CD4-positive, alpha-beta T cell treated with Interleukin-17A for 1 hour (primary cell): ENCODE measurements at regions not wholly inside any gene's neighbourhood (a gene's known extent, or its start where the extent isn't known, plus 50 kb on each side); places are given as distances from the start of the nearest gene placed in this dataset.

ENCODE experiments used
- DNase-seq: peaks from one replicate; pipeline ENCODE4 v3.0.0-alpha.2; 2020

DNA sequence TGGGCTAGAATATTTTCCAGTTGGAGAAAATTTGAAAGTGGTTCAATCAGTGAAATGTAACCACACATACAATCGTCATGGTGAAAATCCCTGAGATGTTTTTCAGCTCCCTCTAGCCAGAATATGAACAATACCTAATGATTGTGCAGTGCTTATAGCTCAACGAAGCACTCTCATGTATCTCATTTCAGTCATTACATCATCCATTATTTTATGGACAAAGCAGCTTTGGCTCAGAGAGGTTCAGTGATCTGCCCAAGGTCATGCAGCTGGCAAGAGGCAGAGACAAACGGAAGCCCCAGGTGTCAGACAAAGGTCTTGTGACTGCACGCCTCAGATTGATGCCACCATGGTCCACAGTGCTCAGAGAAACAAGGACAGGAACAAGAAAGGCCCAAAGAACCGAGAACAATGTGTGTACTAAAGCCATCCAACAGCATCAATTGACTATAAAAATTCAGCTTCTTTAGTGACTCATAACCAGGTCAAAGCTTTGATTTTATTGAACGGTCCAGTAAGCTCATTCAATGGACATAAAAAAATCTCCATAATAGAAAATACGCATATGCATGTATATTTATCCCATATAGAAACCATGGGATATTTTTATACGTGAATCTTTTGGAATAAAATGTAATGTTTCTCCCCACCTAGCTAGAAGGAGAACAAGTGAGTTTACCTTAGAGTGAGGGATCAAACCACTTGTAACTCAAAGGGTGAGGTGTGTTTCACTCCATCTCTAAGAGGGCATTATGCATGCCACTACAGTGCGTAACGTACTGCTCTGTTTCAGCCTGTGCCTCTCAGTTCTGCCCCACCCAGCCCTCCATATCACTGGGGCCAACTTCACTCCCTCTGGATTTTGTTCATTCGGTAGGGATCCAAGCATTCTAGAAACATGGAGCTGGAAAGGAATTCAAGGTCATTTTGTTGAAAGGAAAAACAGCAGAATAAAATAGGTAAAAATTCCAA is 141.8 kb downstream of the GRIN2B start:
- DNase-seq = no peak

DNA sequence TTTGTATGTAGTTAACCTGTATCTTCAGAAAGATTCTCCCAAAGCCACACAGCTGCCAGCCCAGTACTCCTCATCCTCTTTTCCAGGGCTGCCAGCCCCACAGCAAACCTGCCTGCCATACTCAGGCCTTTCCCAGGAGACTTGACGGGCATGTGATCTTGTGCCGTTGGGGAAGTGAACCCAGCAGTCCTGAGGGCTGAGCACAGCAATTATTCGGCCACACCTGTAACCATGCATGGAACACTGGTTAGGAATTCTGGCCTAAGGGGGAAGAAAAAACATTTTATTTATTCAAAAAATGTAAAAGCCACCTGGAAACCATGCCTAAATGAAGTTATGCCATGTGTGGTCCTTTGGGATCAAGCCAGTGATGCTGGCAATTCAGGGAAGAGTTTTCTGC is 145.3 kb downstream of the GRIN2B start:
- DNase-seq = no peak

DNA sequence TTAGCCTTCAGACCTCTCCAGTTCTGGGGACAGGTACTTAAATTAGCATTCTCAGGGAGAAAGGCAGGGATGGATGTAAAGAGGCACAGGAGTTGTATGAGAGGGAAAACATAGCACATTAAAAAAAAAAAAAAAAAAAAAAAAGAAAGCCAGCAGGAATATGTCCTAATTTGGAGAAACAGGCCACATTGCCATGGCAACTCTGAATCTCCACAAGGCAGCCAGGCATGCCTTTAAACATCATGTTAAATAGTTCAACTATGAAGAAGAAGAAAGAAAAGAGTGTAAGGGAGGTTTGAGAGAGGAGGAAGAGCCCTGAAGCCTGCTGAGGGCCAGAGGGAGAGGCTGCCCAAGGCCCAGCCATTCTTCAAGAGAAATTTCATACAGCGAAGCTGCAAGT is 145.8 kb downstream of the GRIN2B start:
- no peak for DNase-seq

DNA sequence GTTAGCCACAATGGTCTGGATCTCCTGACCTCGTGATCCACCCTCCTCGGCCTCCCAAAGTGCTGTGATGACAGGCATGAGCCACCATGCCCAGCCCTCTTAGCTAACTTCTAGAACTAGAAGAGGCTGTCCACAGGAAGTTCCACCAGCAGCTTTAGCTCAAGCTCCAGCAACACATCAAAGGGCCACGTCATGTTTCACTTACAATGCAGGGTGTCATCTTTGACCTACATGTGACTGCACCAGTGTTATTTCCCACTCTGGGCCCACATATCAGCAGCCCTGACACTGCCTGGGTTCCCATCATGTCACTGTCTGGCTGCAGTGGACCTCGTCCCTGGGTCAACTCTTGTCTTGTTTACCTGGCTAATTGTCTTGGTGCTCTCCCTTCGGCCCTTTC is 147.2 kb downstream of the GRIN2B start:
- DNase-seq = no peak

DNA sequence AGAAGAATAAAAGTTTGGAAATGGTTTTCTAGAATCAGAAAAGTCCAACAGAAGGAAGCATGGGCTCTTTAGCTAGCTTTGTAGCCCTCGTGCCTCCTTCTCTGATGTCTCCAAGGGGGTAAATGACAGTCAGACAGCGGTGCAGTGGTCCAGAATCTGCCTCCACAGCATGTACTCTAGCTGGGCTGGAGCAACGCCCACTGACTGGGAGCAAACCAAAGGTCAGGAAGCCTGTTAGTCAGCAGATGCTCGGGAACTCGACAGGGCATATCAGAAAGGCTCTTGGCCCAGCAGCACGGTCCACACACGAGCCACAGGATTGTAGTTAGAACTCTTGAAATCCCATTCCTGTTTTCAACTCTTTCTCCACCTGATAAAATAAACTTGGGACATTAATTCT is 164.3 kb downstream of the GRIN2B start:
- DNase-seq = no peak

DNA sequence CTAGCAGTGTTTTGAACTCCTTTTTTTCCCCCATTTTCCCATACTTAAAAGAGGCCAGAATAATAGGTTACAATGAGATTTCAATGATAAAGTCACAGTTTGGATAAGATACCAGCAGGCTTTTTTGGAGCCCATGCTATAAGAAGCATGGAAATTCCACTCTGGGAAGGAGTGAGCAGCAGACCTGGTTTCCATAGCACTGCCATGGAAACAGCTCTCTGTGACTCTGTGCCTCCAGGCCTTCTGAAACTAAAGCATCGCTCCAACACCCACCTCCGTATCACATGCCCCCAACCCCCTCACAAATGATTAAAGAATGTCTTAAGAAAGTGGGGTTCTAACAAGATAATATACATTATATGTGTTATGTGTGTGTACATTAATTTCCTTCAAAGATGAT is 165.0 kb downstream of the GRIN2B start:
- DNase-seq = no peak

DNA sequence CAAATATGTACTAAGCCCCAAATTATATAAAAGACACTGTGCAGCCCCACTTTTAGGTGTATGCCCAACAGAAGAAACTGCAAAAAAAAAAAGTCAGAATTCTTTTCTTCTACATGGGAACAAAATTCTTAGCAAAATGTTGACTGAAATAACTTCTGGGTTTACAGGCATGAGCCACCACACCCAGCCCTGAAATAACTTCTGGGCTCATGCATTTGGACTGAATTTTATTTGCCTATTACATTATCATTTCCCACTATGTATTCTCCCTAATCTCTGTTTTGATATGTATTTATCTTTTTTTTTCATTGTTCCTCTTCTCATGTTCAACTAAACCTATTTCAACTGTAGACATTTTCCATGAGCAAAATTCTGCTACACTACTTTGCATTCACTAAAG is 169.2 kb downstream of the GRIN2B start:
- no peak for DNase-seq

DNA sequence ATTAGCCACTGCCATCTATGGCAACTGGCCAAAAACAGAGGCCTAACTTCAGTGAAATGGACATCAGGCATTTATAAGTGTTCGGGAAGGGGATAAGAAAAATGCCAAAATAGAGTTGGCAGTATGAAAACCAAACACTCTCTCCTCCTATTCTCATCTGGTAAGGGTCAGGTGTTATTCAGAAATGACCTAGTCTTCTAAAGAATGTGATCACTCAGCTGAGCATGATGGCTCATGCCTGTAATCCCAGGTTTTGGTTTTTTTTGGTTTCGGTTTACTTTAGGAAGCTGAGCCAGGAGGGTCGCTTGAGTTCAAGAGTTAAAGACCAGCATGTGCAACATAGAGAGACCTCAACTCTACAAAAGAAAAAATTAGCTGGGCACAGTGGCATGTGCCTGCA is 170.3 kb downstream of the GRIN2B start:
- no peak for DNase-seq

DNA sequence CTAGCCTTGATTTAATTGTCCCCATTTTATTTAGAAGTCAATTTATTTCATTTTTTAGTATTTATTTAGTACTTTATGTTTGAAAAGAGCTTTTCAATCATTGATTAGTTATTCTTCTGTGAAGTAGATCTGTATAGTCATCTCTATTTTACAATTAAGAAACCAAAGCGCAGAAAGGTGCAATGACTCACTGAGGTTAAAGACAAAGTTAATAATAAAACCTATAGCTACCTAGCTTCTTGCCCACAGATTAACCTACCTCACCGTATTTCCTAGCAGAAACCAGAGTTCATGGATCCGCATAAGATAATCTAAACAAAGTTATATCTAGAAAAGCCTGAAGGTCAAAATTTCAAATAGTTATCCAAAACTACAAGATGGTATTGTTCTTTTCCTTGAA is 176.4 kb downstream of the GRIN2B start:
- DNase-seq = no peak

DNA sequence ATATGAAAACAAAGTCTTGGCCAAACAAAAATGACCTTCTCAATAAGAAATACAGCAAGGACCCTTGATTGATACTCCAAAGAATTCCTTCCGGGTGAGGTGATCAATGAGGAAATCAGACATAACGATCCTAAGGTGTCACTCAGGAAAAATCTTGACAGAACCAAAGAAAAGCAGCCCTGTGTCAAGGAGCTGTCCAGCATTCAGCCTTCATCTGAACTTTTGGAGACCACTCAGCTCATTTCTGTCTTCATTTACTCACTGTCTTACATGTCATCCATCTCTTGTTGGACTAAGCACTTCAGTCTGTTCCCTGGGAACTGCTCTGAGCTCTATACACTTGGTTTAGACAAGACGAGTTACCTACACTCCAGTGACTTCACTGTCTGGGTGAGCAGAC is 179.9 kb downstream of the GRIN2B start:
- no peak for DNase-seq

DNA sequence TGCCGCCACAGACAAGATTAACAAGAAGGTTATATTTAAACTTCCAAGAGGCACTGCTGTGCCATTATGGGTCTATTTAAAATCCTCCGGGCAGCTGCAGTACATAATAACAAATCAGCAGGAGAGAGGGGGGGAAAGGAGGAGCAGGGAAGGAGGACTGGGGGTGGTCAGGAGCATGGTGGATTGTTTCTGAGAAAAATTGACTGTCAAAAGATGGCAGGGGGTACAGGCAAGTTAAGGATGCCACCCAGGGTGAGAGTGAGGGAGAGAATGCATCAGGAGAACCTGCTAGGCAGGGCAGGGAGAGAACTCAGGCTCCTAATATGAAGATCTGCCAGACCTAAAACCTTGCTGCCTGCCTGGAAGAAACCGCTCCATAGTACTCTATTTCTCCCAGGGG is 181.8 kb downstream of the GRIN2B start:
- no peak for DNase-seq

DNA sequence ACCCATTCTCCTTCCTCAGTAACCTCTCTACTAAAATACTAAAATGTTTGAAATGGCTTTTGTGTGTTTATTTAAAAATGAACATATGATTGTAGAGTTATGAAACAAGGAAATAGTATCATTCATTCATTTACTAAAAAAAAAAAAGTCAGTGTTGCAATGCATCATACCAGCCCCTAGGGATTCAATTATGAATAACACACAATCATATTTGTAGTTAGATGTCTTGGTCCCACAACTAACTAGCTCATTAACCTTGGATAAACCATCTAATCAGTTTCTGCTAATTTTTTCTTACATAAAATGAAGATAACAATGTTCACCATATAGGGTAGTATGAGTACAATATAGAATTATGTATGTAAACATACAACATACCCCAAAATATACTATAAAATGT is 183.2 kb downstream of the GRIN2B start:
- no peak for DNase-seq

DNA sequence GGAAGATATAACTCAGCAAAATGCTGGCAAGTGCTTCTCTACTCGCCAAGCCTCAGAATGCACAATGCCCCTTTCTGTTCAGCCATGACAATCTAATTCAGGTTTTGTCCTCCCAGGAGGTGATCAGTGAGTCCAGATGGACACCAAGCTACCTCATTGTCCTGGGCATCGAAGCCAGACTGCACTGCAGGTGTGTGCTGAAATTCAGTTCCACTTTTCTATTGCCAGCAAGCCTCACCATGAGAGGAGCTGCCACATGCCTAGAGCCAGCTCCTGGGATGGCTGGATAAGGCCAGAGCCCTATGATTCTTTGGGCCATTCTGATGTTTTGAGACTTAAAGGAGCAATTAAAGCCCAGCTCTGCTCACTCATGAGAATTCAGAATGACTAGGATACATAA is 186.7 kb downstream of the GRIN2B start:
- DNase-seq = no peak

DNA sequence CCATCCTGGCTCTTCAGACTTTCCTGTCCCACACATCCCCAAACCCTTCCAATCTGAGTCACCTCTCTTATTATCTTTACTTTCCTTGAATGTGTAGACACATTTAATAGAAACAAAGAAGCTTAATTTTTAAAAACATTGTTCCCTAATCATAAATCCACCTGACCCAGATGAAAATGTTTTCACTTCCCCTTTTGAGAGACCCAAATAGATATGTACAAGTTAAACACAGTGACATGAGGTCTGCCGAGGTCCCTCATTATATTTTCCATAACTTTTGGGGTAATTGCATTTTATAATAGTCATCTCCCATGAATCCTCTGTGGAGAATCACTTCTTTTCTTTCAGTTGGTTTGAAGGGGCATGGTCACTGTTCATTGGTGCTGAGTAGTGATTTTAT is 191.1 kb downstream of the GRIN2B start:
- no peak for DNase-seq

DNA sequence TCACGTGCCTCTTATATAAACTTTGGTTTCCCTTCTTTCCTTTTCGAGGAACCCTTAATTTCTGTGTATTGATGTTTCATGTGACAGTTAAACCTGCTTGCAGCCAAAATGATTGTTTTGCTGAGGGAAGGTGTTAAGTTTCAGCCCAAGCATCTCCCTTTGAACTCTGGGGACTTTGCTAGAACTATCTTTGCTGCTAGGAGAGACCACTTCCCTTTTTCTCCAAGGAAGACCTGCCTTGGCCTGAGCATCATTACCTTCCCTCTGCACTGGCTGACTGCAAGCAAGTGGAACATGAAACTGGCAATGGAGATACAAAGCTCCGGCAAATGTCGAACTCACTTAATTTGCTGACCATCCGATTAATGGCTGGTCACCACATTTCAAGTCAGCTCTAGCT is 192.8 kb downstream of the GRIN2B start:
- no peak for DNase-seq

DNA sequence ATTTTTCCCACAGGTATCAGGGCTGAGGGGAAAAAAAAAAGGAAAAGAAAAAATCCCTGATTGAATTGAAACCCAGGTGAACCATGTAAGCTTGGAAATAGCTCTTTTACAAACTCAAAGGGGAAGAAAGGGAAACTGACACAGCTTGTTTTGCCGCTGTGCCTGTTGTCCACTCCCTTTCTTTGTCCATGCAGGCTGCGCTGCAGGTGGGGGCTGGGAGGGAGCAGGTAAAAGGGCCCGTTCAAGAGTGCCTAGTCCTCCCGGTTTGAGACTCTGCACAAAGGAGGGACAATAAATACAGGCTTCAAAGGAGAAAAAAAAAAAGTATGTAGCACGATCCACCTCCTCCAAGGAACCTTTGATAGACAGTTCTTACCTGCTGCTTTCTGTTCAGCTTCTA is 194.8 kb downstream of the GRIN2B start:
- DNase-seq = no peak

DNA sequence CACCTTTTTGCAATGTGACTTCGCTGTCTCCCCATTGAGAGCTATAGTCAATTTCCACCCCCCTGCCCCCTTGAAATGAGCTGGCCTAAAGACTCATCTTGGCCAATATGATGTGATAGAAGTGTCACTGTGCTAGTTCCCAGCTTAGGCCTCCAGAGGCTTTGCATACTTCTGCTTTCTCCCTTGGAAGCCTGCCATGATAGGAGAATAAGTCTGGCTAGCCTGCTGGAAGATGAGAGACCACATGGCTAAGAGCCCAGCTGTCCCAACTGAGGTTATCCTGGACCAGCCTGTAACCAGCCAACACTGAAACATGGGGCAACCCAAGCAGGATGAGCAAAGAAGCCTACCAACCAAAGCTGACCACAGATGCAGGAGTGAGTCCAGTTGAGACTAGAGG is 196.9 kb downstream of the GRIN2B start:
- no peak for DNase-seq

DNA sequence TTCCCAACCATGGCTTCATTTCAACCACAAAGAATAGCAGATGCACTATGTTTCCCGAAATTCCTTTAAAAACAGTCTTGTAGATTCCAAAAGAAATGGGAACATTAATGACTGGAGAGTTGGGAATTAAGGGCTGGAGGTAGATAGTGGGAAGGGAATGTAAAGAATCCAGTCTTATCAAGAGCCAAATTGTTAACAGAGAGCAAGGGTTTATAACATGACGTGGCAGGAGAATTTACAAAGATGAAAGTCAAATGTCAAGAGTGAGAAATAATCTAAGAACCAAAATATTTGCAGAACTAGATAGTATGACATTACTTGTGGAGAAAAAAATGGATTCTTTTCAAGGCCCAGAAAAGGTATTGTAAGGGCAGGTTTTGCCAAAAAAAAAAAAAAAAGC is 200.9 kb downstream of the GRIN2B start:
- no peak for DNase-seq

DNA sequence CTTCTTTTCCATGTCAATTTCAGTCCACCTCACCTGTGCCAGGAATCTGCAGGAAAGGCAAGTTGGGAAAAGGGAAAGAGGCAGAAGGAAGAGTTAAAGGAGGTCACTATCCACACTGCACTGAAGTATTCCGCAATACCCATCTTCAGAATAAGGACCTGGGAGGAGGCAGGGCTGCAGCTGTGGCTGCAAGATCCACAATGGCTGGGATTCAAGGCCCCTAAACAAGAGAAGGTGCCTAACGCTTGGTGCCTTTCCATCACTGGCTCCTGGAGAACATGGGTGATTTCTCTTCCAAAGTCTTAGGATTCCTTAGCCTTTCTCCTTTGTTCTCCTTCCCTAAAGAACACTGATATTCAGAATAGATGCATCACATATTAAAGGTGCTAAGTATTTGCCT is 204.0 kb downstream of the GRIN2B start:
- no peak for DNase-seq

DNA sequence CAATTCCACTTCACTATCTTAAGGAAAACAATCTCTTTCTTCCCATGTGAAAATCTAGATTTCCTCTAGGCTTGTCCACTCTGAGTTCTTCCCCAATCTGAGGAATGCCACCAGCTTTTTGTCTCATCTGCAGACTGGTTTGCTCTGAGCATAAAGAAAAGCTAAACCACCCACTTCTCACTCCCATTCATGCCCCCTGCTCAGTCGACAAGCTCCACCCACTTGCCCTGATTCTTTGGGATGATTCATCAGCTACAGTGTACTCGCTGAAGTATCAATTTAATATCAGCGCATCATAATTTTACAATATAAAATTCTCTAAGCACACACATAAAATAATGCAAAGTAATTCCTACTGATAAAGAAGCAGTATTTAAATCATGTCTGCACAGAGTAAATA is 209.1 kb downstream of the GRIN2B start:
- DNase-seq = no peak

DNA sequence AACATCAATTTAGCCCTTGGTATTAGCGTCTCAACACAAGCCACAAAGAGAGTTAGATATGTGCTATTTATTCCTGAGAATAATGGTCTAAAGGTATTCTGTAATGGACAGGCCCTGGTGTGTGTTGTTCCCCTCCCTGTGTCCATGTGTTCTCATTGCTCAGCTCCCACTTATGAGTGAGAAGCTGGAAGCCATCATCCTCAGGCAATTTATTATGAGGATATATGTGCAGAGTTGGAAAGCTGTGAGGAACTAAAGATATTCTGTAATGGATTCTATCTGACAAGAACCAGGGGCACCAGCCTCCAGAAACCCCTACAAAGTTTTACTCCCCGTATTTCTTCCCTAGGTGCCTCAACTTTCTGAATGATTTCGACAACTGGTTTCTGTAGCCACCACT is 210.8 kb downstream of the GRIN2B start:
- no peak for DNase-seq

DNA sequence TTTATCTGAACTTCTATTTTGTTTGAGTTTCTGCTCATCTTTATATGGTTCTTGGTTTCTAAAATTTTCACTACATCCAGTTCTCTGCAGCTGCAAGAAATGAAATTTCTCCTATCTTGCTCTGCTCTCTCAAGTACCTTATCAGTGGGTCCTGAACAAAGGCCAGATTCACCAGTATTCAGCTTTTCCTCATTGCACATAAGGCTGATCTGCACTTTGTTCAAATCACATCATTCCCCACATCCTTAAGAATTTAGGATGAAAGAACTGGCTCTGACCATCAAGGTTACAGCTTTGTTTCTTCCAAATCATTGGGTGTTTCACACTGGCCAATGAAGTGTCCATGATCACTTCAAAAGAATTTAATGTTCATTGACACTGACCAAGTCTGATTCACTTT is 211.4 kb downstream of the GRIN2B start:
- DNase-seq = no peak

DNA sequence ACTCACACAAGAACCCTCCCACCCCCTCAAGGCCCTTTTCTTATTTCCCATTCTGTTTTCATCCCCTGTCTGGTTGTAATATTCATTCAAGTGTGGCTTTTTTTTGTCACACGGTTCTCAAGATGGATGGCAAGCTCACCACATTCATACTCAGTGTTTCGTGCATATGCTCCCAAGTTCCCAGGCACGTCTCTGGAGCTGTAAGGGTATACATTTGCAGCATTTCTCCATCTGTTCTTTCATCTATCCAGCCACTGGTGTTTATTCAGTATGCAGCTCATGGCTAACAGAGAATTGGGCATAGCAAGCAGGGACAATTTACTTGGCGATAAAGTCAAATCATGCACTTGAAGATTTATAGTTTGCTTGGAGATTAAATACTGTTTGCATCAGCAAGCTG is 212.1 kb downstream of the GRIN2B start:
- DNase-seq = no peak

DNA sequence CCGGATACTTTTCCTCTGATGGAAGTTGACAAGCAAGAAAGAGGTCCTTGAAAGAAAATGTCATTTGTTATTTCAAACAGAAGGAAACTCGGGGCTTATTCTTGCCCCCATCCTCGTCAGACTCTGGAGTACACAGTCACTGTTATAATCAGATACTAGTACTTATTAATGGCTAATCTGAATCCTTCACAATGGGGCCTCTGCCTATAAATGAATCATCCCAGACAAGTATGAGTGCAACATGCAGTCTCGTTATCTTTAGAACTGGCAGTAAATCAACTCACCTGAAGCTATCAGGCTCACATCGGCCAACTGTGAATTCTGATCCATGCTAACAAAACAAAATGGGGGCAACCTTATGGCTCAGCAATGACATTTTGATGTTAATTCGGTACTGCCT is 216.7 kb downstream of the GRIN2B start:
- no peak for DNase-seq

DNA sequence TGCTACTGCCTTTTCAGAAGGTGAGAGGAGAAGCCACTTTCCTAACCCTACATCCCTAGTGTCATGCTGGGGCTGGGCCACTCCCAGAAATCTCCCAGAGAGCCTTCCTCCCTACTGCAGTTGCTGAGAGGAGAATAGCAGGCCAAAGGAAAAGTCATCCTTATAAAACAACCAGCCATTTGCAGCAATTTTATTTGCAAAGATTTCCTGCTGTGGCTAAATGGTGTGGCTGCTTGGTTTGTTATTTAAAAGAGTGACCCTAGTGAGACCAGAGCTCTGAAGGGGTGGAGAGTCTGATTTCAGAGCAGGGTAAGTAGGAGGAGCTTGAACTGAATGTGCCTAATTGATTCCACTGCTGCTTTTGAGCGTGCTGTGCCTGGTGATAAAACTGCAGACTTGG is 232.0 kb downstream of the GRIN2B start:
- no peak for DNase-seq
